ENCODE measurements at regions not wholly inside any gene's neighbourhood (a gene's known extent, or its start where the extent isn't known, plus 50 kb on each side); places are given as distances from the start of the nearest gene placed in this dataset.

GRCh38 chr14:36028218-36028617, 148.3 kb downstream of the PTCSC3 start:
- peak; percentile 56 for DNase-seq

- no peak for DNase-seq
Observed at GRCh38 chr14:36027354-36027753, 149.2 kb downstream of the PTCSC3 start.

DNA sequence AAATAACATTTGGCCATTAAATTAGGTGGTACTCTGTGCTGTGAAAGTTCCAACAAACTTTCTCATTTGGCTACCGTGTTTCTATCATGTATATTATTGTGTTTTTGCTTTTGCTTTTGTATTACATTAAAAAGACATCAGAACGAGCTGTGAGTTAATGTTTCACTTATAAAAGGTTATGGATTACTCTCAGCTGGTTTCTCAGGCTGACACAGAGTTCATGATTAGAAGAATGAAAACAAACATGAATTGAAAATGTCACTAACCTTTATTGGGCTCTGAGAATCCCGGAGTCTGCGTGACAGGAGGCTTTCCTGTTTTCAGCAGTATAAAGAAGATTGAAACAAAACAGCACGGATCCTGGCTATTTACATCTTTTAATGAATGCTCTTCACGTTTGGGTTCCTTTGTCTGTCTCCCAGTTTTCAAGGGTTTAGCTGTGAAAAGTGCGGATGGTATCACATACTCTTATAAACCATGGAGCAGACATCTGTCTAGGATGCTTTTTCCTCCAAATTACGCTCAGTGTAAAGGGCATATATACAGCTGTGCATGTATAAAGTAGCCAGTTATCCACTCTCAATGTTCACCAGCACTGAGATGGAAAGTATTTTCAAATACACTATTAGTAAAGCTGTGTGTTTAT, 153.6 kb downstream of the PTCSC3 start:
- DNase-seq: no peak

- DNase-seq: peak; percentile 9
Observed at GRCh38 chr14:36021591-36022320, 154.8 kb downstream of the PTCSC3 start.

GRCh38 chr14:36021030-36021422, 155.5 kb downstream of the PTCSC3 start:
- peak; percentile 51 for DNase-seq

DNA sequence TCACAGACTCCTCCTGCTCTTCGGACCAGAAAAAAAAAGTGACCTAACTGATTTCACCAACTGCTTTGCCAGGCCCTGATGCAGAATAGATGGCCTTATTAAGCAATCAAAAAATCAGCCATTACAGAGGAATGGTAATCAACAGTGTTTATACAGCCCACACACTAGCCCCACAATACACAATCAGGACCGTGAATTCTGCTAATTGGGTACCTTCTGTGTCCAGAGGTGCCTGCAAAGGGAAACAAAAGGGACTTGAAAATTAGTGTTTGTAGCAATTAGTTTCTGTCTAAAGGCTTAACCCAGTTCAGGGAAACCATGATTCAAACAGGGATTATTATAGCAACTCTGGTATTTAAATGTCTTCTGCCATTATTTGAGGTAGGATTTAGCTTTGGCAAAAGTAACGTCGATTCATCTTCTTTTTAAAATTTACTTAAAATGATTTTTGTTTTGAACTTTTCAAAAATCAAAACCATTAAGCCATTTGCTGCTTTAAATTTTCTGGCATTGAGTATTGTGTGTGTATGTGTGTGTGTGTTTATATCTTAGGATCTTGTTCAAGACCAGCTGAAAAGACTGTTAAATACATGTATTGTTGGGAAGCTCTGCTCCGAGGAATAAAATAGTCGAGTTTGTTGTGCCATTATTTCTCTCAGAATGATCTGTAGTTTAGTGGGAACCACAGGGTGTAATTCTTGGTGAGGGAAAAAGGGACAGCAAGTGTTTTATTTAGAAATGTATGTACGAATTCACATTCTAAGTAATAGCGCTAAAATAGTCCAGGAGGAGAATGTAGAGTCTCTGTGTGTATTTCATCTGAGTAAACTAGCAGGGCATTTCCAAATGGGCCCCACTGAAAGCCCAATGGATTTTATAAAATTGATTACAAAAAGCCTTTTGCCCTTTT, 156.1 kb downstream of the PTCSC3 start:
- no peak for DNase-seq

GRCh38 chr14:36019126-36019525, 157.4 kb downstream of the PTCSC3 start:
- peak; percentile 78 for DNase-seq

- no peak for DNase-seq
Observed at GRCh38 chr14:36014236-36014635, 162.3 kb downstream of the PTCSC3 start.

GRCh38 chr14:36013483-36013882, 163.0 kb downstream of the PTCSC3 start:
- DNase-seq: no peak

DNA sequence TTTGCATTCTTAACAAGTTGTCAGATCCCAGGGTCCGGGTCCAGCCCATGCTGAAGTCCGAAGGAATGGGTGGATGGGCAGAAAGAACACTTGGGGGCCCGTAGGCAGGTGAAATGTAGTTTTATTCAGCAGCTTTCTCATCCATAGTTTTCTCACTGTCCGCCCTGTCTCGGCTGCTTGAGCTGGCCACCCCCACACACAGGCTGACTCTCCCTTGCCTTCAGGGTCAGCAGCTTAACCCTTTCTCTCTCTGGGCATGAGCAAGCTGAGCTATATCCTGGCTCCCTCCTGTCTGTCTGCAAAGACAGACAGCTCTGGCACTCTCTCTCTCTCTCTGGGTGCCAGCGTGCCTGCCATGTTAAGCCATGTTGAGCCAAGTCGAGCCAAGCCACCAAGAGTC, 163.9 kb downstream of the PTCSC3 start:
- DNase-seq: no peak

DNA sequence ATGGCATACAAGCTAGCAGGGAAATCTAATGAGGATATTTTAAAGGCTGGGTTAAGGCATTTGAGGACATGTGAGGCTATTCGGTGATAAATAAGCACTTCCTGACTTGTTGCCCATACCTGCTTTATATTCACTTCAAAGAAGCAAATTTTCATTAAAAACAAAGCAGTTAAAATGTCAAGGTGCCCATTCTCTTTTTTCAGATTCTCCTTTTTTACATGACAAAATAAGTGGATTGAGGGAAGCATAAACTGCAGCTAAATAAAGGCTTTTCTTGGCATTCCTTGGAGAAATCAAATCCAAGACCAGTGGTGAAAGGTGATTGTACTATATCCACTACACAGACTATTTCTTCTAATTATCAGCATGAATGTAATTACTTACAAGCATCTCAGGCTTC, 166.9 kb downstream of the PTCSC3 start:
- DNase-seq: no peak

GRCh38 chr14:36006623-36007022, 169.9 kb downstream of the PTCSC3 start:
- peak; percentile 39 for DNase-seq

DNA sequence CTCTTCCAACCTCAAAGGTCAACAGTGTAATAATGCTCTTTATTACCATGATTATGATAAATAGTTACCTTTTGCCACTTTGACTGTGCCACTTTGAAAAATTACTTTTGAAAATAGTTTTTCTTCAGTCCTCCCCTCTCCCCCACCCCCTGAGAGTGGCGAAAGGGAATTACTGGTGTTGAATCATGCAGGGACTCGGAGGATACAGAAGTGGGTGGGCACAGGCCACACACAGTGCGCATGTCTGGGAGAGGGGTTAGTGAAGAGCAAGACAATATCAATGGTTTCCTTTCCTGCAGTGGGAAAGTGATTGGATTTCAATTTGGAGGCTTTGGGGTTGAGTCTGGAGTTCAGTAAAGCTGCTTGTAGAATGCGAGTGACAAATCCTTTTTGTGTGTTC, 170.9 kb downstream of the PTCSC3 start:
- DNase-seq: no peak

GRCh38 chr14:36001936-36002335, 174.6 kb downstream of the PTCSC3 start:
- DNase-seq: no peak

- DNase-seq: no peak
Observed at GRCh38 chr14:35999294-35999693, 173.2 kb downstream of the BRMS1L start.

DNA sequence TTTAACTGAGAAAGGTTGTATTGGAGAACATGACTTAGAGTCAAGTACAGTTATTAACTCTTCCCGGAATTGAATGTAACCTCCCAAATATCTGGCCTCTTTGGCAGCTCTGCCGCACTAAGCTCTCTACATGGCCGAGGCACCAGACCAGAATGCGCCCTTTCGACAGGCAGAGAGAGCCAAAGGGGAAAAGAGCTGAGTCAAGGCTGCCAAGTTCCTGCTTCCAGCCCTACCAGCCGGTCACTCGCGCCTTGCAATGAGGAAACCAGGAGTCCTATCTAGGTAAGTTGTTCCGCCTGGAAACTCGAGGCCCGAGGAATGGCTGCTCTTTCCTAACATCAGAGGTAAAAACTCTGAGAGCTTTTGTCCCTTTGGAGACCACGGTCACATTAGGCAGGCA, 172.2 kb downstream of the BRMS1L start:
- DNase-seq: no peak

GRCh38 chr14:35993684-35993960, 167.5 kb downstream of the BRMS1L start:
- DNase-seq: no peak

DNA sequence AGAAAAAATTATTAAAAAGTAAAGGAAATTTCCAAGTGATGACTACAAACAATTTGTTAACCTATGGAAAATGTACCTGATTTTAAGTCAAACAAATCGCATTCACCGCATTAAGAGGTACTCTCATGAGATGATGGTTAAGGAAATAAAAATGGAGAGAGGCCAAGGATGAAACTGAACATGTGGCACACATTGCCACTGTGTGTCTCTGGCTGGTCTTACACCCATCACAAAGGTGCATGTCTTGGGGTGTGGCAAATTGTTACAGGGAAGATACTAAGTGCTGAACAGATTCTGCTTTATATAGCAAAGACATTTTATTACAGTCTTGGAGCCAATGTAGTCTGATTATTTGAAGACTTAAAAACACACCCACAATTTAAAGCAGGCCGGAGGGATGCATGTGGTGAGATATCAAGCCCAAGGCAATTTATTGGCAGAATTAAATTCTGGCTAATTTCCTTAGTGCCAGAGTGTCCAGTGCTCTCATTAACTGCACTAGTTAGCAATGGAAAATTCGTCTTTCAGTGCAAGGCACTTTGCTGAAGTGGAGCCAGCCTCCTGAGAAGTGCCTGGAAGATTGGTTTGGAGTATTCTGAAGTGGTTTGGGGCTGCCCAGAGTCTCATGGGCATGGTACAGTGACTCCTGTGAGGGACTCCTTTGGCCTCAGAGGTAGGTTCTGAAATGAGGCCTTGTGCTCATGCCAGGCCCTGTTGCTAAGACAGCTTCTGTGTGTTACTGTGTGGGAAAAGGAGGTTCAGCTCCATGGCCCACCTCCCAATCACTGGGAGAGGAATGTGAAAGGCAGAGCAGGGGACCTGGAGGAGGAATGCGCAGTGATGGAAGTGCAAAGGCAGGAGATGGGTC, 166.9 kb downstream of the BRMS1L start:
- no peak for DNase-seq

GRCh38 chr14:35991356-35991755, 165.2 kb downstream of the BRMS1L start:
- DNase-seq: no peak

DNA sequence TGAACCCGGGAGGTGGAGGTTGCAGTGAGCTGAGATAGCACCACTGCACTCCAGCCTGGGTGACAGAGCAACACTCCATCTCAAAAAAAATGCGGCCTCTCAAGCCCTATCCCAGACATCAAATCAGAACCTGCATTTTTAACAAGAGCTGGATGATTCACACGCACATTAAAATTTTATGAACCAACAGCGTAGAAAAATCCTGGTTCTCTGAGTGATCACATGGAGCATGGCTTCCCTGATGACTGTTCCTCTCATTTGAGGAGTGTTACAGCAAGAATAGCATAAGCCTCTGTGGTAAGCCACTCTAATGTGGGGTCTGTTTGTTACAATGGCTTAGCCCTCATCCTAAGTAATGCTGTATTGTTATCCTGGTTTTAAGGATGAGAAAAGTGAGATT, 163.6 kb downstream of the BRMS1L start:
- DNase-seq: no peak

DNA sequence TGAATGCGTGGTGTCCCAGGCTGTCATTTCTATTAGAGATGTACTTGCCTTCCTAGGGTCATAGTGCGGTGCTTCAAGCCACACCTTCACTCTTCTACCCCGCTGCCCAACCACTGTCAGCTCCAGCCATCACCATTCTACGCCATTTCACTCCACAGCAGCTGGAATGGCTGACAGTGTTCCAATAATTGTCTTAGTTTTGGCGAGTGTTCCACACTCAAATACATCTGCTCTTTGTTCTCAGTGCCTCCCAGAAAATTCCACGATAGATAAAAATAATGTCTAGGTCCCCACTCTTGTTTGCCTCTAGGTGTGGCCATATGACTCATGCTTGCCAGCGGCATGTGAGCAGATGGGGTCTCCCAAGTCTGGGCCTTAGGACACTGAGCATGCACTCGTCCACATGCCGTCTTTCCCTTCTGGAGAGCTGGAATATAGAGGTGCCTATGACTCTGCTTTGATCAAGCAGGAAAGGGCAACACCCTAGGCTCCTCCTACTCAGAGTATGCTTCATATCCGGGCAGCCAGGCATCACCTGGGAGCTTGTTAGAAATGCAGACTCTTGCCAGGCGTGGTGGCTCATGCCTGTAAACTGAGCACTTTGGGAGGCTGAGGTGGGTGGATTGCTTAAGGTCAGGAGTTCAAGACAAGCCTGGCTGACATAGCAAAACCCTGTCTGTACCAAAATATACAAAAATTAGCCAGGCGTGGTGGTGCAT, 163.0 kb downstream of the BRMS1L start:
- no peak for DNase-seq

DNA sequence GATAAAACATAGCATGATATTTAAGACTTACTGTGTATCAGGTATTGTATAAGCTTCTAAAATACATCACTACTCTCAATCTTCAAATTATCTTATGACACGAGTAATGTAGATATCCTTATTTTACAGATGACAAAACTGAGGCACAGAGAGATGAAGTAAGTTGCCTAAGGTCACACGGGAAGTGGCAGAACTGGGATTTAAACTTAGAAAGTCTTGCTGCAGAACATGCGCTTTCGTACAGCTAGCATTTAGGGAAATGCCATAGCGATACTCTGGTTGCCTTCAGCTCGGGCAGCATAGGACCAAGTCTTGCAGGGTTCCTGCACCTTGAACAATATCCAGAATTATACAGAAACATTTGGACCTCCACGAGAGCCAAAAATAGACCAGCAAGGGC, 162.4 kb downstream of the BRMS1L start:
- no peak for DNase-seq
